Coronary artery (tissue), 2 donors: ENCODE measurements at regions not wholly inside any gene's neighbourhood (a gene's known extent, or its start where the extent isn't known, plus 50 kb on each side); places are given as distances from the start of the nearest gene placed in this dataset.

ENCODE experiments used
- DNase-seq: peaks from one replicate; pipeline ENCODE4 v3.0.0-alpha.2; 2017; ENCODE audit warnings: low spot score
- H3K27ac ChIP-seq, 2 donors: fragments of 200-600 bp; sonication (generic); one replicate each; pipeline ENCODE4 v1.5.1; 2016 to 2019
- H3K4me3 ChIP-seq: fragments of 200-600 bp; sonication (generic); 2 replicates; pipeline ENCODE4 v1.5.1; 2016; ENCODE audit warnings: mild to moderate bottlenecking, moderate library complexity
- CTCF ChIP-seq: fragments of 200-600 bp; sonication (generic); IDR thresholded peaks from one replicate; pipeline ENCODE4 v1.5.1; 2019; ENCODE audit warnings: antibody characterized with exemption

- Histone ChIP-seq H3K27ac (no peak overlapping the region), H3K4me3 (no peak overlapping the region)
- no peak for TF ChIP-seq CTCF
- DNase-seq, result no peak
Measured at GRCh38 chr4:173767650-173768049, 237.6 kb upstream of the HAND2 start.

- no peak for TF ChIP-seq CTCF
- DNase-seq, result no peak
- H3K4me3 ChIP-seq, result no peak overlapping the region
Measured at GRCh38 chr4:173766171-173766600, 236.2 kb upstream of the HAND2 start.

GRCh38 chr4:173765751-173766150 is 235.7 kb upstream of the HAND2 start:
- DNase-seq, result no peak
- H3K4me3 ChIP-seq, result no peak overlapping the region
- H3K27ac ChIP-seq, result no peak overlapping the region
- no peak for TF ChIP-seq CTCF

More at GRCh38 chr4:173766171-173766600, 236.2 kb upstream of the HAND2 start:
- no peak overlapping the region for H3K27ac ChIP-seq

GRCh38 chr4:173763389-173763788 is 233.4 kb upstream of the HAND2 start:
- DNase-seq, result no peak
- Histone ChIP-seq H3K27ac (peak overlapping the region in 1 of 2 donors; percentile 46), H3K4me3 (no peak overlapping the region)
- no peak for TF ChIP-seq CTCF

- no peak for TF ChIP-seq CTCF
- DNase-seq, result no peak
- H3K4me3 ChIP-seq, result no peak overlapping the region
- no peak overlapping the region for H3K27ac ChIP-seq
Measured at GRCh38 chr4:173761938-173762337, 231.9 kb upstream of the HAND2 start.

- no peak for DNase-seq
- no peak overlapping the region for H3K4me3 ChIP-seq
- H3K27ac ChIP-seq, result no peak overlapping the region
- no peak for TF ChIP-seq CTCF
Measured at GRCh38 chr4:173761236-173761635, 231.2 kb upstream of the HAND2 start.

- TF ChIP-seq CTCF, result no peak
- no peak for DNase-seq
- Histone ChIP-seq H3K27ac (peak overlapping the region in 1 of 2 donors; percentile 2), H3K4me3 (no peak overlapping the region)
Measured at GRCh38 chr4:173758132-173758531, 228.1 kb upstream of the HAND2 start.
